ENCODE measurements at regions not wholly inside any gene's neighbourhood (a gene's known extent, or its start where the extent isn't known, plus 50 kb on each side); places are given as distances from the start of the nearest gene placed in this dataset.

- TF ChIP-seq EZH2 (IDR thresholded peaks at IDR 0.05; ENCODE audit: borderline replicate concordance, low read depth, low read length, severe bottlenecking), result no peak
- no peak for TF ChIP-seq CTCF (IDR thresholded peaks at IDR 0.05; ENCODE audit: borderline replicate concordance, extremely low read depth, low read length, poor library complexity, severe bottlenecking)
Measured at GRCh38 chr1:219318826-219319225, 145.1 kb downstream of the LYPLAL1 start.

Data from DND-41 (cell line).